GM21447 (cell line): ENCODE measurements at regions not wholly inside any gene's neighbourhood (a gene's known extent, or its start where the extent isn't known, plus 50 kb on each side); places are given as distances from the start of the nearest gene placed in this dataset.

Experiments
- ATAC-seq: cut with Tn5 transposase; IDR thresholded peaks from one replicate; pipeline ENCODE4 v1.9.1; 2021; ENCODE audit not compliant: unreplicated experiment

GRCh38 chr4:20506827-20507226, 193.4 kb upstream of the PACRGL start:
- ATAC-seq, result no peak

DNA sequence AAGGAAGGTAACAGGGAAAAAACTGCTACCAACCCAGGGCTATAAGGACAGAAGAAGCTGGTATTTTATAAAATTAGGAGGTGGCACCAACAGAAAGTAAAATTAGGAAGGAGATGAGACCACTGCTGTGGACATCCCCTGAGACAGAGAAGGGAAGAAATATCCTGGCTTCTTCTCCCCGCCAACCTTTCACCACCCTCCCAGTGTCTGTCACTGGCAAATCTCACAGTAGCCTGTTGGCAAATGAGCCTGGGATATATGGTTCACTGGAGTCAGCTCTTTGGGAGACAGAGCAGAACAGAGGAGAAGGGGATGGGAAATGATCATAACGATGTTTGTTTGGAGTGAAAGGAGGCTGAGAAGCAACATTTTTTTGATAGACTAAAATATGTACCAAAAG, 190.9 kb upstream of the PACRGL start:
- no peak for ATAC-seq

- no peak for ATAC-seq
Measured at GRCh38 chr4:20512033-20512792, 188.0 kb upstream of the PACRGL start.

DNA sequence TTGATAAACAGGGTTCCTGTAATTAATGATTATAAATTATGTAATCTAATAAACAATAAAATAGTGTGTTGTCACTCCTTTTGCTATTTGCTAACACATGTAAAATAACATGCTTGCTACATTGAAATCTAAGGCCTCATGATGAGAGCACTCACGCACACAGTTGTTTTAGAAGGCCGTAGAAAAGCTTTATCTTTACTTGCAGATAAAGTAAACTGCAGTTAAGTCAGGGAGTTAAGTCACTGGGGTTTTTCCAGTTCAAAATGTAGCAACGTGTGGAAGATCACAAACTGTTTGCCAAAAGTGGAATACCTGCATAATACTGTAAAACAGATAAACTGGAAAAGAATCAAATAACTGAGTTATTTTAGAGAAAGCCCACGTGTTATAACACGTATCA, 187.3 kb upstream of the PACRGL start:
- ATAC-seq, result no peak

DNA sequence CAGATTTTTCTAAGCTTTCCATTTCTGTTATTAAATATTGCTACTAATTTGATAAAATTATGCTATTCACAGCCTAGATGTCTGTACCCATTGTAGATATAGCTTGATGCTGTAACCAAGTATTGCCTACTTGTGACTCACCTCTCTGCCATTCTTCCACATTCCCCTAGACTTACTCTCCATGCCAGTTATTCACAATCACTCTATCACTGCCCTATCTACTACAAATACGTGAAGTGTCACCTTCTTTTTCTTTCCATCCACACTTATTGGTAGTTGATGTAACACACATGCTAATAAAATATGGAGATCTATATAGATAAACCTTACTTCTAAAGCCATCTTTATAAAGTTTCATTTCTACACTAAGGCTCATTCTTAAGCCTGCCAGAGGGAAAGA, 179.4 kb upstream of the PACRGL start:
- ATAC-seq, result no peak

DNA sequence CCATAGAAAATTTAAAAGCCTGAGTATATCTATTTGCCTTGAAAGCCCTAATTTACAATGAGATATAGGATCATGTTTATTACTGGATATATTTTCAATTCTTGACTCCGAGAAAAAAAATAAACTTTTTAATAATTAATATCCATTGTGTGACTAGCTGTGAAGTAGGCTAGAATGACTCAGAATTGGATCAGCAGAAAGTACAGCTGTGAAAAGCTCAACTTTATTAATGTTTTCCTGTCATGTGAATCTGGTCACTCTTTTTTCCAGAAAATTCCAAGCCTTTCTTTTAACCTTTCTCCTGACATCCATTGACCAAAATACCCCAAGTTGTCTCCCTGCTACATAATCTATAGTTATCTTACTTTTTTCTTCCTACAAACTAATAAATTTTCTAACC, 171.8 kb upstream of the PACRGL start:
- no peak for ATAC-seq

GRCh38 chr4:20529691-20530090, 170.6 kb upstream of the PACRGL start:
- no peak for ATAC-seq

- ATAC-seq, result no peak
Measured at GRCh38 chr4:20532116-20532790, 168.0 kb upstream of the PACRGL start.

GRCh38 chr4:20532871-20533870, 167.1 kb upstream of the PACRGL start:
- no peak for ATAC-seq

- ATAC-seq, result no peak
Measured at GRCh38 chr4:20538905-20539304, 161.4 kb upstream of the PACRGL start.

GRCh38 chr4:20543131-20543530, 157.1 kb upstream of the PACRGL start:
- ATAC-seq, result no peak

- ATAC-seq, result no peak
Measured at GRCh38 chr4:20544645-20545044, 155.6 kb upstream of the PACRGL start.

GRCh38 chr4:20552004-20552403, 148.3 kb upstream of the PACRGL start:
- ATAC-seq, result no peak

- no peak for ATAC-seq
Measured at GRCh38 chr4:20554134-20554533, 146.1 kb upstream of the PACRGL start.

- no peak for ATAC-seq
Measured at GRCh38 chr4:20565075-20565721, 135.1 kb upstream of the PACRGL start.

DNA sequence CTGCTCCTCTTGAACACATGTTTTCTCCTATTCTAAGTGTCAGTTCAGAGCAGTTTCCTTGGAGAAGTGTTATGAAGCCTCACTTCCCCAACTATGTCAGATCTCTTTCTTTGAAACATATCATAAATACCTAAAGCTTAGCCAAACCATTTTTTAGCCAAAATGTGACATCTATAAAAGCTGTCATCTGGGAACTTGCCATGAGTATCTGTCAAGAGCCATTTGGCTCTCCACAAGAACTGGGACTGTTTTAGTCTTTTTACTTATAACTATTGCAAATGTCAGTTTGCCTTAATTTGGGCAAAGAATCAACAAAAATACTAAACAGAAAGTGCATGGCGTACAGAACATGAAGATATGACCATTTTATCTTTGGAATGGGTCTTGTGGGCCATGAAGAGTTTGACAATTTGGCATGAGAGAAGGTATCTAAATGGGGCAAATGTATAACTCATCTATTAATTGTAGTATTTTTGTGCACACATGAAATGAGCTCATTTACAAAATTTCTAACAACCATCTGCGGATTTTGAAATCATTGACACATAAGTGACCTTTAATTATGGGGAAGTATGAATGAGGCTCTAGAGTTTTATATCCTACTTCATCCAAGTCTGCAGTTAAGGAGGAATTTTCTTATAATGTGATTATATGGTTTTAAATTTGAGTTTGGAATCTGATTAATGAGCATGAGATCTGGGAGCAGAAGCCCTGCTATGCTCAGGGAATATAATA, 129.1 kb upstream of the PACRGL start:
- ATAC-seq, result no peak

DNA sequence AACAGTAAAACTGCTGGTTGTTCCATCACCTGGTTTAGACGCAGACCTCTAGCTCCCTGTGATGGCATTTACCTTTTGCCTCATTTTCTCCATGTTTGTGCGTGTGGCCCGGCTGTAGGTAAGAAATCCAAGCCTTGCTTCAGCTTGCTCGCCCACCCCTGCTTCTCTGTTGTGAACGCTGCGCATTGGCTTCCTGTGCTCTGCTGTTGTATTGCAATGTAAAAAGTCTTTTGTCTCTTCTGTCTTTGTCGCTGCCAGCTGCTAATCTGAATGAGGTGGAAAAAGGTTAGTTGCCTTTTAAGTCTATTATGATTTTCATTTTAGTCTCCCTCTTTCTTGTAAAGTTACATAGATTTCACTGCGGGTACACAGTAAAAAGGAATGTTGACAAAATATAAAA, 127.3 kb upstream of the PACRGL start:
- ATAC-seq, result no peak

DNA sequence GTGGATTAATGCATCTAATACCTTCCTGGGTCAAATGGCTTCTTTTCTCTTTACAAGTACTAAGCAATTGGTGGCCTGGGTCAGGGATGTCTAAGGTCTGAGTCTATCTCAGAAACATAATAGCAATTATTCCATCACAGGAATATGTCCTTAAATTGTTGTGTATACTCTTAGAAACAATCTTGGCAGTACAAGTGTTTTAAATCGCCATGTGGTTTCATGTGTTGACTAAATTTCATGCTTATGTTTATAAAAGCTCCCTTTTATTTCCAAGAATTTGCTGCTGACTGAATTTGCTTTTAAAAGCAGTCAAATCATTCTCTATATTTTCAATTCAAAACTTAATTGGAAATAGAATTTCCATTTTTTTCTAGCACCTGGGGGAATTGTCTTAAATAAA, 125.3 kb upstream of the PACRGL start:
- no peak for ATAC-seq

DNA sequence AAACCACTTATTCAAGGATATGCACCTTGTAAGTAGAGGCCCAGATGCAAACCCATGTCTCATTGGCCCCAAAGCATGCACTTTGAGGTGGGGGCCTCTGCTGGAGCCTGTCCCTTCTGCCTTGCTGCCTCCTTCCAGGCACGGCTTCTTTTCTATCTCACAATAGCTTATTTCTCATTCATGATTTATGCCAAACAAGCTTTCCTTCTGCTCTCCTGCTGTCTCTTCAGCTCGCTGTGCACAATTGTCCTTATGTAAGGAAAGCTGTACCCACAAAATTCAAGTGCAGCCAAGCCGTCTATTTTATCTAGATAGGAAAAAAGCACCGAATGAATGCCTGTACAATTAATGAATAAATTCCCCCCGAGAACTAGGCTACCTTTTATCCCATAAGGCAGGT, 124.8 kb upstream of the PACRGL start:
- no peak for ATAC-seq

DNA sequence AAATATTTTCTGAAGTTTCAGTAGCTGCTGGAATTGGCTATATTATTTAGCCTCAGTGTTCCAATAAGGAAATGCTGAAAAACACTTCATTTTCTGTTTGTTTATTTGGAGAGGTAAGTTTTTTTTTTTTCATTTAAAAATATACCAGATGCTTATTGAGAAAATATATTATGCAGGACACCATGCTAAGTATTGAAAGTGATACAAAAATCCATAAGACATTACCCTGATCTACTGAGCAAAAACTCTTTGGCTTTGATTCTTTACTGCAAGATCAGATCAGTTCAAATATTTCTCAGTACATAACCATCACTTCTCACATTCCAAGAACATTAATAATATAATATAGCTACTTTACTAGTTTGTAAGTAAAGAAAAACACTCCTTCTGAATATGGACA, 123.4 kb upstream of the PACRGL start:
- no peak for ATAC-seq
